ENCODE measurements at regions not wholly inside any gene's neighbourhood (a gene's known extent, or its start where the extent isn't known, plus 50 kb on each side); places are given as distances from the start of the nearest gene placed in this dataset.

DNA sequence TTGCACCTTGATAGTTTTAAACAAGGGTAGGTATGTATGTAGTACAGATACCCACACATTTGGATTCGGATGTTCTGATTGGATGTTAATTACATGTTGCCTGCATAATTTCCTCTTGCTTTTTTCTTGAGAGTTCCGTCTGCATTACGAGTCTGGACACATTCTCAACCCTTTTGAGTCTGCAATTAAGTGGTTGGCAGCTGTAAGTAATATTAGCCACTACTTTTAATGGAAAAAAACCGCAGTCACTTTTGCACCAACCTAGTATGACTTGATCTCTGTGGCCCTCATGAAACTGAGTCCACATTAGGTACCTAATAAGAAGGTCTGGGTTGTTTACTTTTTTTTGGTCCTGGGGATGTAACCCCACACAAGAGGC is 217.3 kb downstream of the VAPA start:
- ChIA-PET CTCF (no interaction called here), POLR2A (ENCODE audit: unreplicated experiment) (no interaction called here)
- TF ChIP-seq FOS (IDR thresholded peaks at IDR 0.05; ENCODE audit: low read depth, low read length), result no peak
- TF ChIP-seq, protein P1, sequence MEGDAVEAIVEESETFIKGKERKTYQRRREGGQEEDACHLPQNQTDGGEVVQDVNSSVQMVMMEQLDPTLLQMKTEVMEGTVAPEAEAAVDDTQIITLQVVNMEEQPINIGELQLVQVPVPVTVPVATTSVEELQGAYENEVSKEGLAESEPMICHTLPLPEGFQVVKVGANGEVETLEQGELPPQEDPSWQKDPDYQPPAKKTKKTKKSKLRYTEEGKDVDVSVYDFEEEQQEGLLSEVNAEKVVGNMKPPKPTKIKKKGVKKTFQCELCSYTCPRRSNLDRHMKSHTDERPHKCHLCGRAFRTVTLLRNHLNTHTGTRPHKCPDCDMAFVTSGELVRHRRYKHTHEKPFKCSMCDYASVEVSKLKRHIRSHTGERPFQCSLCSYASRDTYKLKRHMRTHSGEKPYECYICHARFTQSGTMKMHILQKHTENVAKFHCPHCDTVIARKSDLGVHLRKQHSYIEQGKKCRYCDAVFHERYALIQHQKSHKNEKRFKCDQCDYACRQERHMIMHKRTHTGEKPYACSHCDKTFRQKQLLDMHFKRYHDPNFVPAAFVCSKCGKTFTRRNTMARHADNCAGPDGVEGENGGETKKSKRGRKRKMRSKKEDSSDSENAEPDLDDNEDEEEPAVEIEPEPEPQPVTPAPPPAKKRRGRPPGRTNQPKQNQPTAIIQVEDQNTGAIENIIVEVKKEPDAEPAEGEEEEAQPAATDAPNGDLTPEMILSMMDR (conservative IDR thresholded peaks at IDR 0.05; ENCODE audit: low read depth, low read length), result no peak
- no peak for TF ChIP-seq CHD1 (IDR thresholded peaks at IDR 0.05; ENCODE audit: low read depth, low read length)
- no peak for TF ChIP-seq MAFK (IDR thresholded peaks at IDR 0.05; ENCODE audit: low read depth, low read length)
- no peak for TF ChIP-seq RFX5 (IDR thresholded peaks at IDR 0.05; ENCODE audit: low read depth, low read length)
- TF ChIP-seq NFE2L2 (IDR thresholded peaks at IDR 0.05; ENCODE audit: low read depth, low read length), result no peak
- TF ChIP-seq MXI1 (IDR thresholded peaks at IDR 0.05; ENCODE audit: borderline replicate concordance, low read depth, low read length), result no peak
- TF ChIP-seq BHLHE40 (IDR thresholded peaks at IDR 0.05; ENCODE audit: low read depth, low read length), result no peak
- no peak for TF ChIP-seq RAD21 (IDR thresholded peaks at IDR 0.05; ENCODE audit: low read length)
- no peak for TF ChIP-seq SMC3 (IDR thresholded peaks at IDR 0.05; ENCODE audit: low read depth, low read length)
- no peak for TF ChIP-seq MAZ (IDR thresholded peaks at IDR 0.05; ENCODE audit: borderline replicate concordance, low read depth, low read length)
- TF ChIP-seq POLR2A (IDR thresholded peaks at IDR 0.05; ENCODE audit: low read depth, low read length), result no peak
- TF ChIP-seq CEBPB (IDR thresholded peaks at IDR 0.05; ENCODE audit: low read depth, low read length), result no peak
- no peak for TF ChIP-seq ELK1 (IDR thresholded peaks at IDR 0.05; ENCODE audit: borderline replicate concordance, low read depth, low read length)
- no peak for TF ChIP-seq RCOR1 (IDR thresholded peaks at IDR 0.05; ENCODE audit: insufficient replicate concordance, low read length)
- Histone ChIP-seq H2AFZ (replicated peaks; ENCODE audit: low read length, poor library complexity) (no peak overlapping the region), H3K36me3 (ENCODE audit: control insufficient read depth, insufficient read depth, low read length) (no peaks in the 10 kb centered on the region), H3K27me3 (ENCODE audit: control insufficient read depth, insufficient read depth, low read length) (peaks cover 15% of the 10 kb centered on the region), H3K79me1 (ENCODE audit: low read depth in 1 of 2, low read length in 2 of 2) (no peaks in the 10 kb centered on the region), H3K4ac (ENCODE audit: low read depth, low read length) (no peak overlapping the region), H3K4me2 (ENCODE audit: low read depth, low read length) (no peak overlapping the region), H3K56ac (ENCODE audit: extremely low read depth, insufficient read depth, low read length) (no peak overlapping the region), H3K4me1 (ENCODE audit: control insufficient read depth, insufficient read depth, low read length) (no peaks in the 10 kb centered on the region), H2BK120ac (ENCODE audit: low read depth, low read length) (no peak overlapping the region), H3K27ac (ENCODE audit: insufficient read depth, low read length) (no peak overlapping the region), H4K8ac (ENCODE audit: low read depth in 2 of 2, low read length in 2 of 2) (no peak overlapping the region), H2AK5ac (ENCODE audit: low read depth, low read length) (no peak overlapping the region), H4K5ac (ENCODE audit: low read depth, low read length) (no peak overlapping the region), H3K18ac (ENCODE audit: low read depth, low read length) (no peak overlapping the region), H3K9me1 (ENCODE audit: insufficient read depth, low read length) (no peaks in the 10 kb centered on the region), H4K20me1 (ENCODE audit: insufficient read depth, low read length) (no peaks in the 10 kb centered on the region), H3K9ac (ENCODE audit: low read depth, low read length) (no peak overlapping the region), H2BK15ac (ENCODE audit: low read depth, low read length) (no peak overlapping the region), H2BK5ac (ENCODE audit: low read depth, low read length, poor library complexity, severe bottlenecking) (no peak overlapping the region), H3K9me3 (ENCODE audit: control insufficient read depth, insufficient read depth, low read length) (no peaks in the 10 kb centered on the region), H3K23ac (ENCODE audit: low read depth, low read length) (no peak overlapping the region), H2BK20ac (ENCODE audit: low read depth, low read length) (no peak overlapping the region), H2AK9ac (replicated peaks; ENCODE audit: low read depth, low read length, poor library complexity) (no peak overlapping the region), H4K91ac (ENCODE audit: insufficient read depth, low read depth, low read length) (no peak overlapping the region), H3K4me3 (ENCODE audit: insufficient read depth, low read depth, low read length) (no peak overlapping the region), H3K14ac (replicated peaks; ENCODE audit: low read depth, low read length) (no peak overlapping the region)
- dilution Hi-C loops (cut with HindIII; ENCODE audit: low sequenced_read_pairs, unreplicated experiment), result no loop called here
- ATAC-seq (ENCODE audit: low read depth), result no peak
- WGBS, 2 experiments (ENCODE audit: extremely low coverage in 2 of 2, insufficient read length in 1 of 2), result no CpG with 5 or more reads among the region's 4 CpGs
- in situ Hi-C loops (cut with MboI; ENCODE audit: low sequenced_read_pairs), result no loop called here
- DNase-seq, result no peak
- intact Hi-C loops (cut with micrococcal nuclease), result no loop called here
- BruUV-seq (replicated peaks), result no TSS peak

Measured in IMR-90 (cell line).